ENCODE measurements at regions not wholly inside any gene's neighbourhood (a gene's known extent, or its start where the extent isn't known, plus 50 kb on each side); places are given as distances from the start of the nearest gene placed in this dataset.

GRCh38 chr7:41882745-41883420 lies 180.0 kb upstream of the INHBA start:
- peaks cover 2% of the 10 kb centered on the region for H3K4me1 Mint-ChIP-seq (ENCODE audit: unreplicated experiment)
- no peak for DNase-seq (ENCODE audit: low spot score)
- no peak overlapping the region for H3K27ac Mint-ChIP-seq (ENCODE audit: unreplicated experiment)
- no peaks in the 10 kb centered on the region for H3K9me3 Mint-ChIP-seq (ENCODE audit: unreplicated experiment)
- no peak overlapping the region for H3K4me3 Mint-ChIP-seq (ENCODE audit: unreplicated experiment)
- H3K36me3 Mint-ChIP-seq (ENCODE audit: low read depth, unreplicated experiment), result no peaks in the 10 kb centered on the region
- TF ChIP-seq CTCF (IDR thresholded peaks at IDR 0.05; ENCODE audit: unreplicated experiment), result no peak
- H3K27me3 Mint-ChIP-seq (ENCODE audit: unreplicated experiment), result peaks cover 2% of the 10 kb centered on the region

GRCh38 chr7:41882256-41882655 lies 179.4 kb upstream of the INHBA start:
- Mint-ChIP-seq H3K4me3 (ENCODE audit: unreplicated experiment) (no peak overlapping the region), H3K27ac (ENCODE audit: unreplicated experiment) (no peak overlapping the region), H3K27me3 (ENCODE audit: unreplicated experiment) (no peaks in the 10 kb centered on the region), H3K9me3 (ENCODE audit: unreplicated experiment) (no peaks in the 10 kb centered on the region), H3K36me3 (ENCODE audit: low read depth, unreplicated experiment) (no peaks in the 10 kb centered on the region), H3K4me1 (ENCODE audit: unreplicated experiment) (peaks cover 2% of the 10 kb centered on the region)
- TF ChIP-seq CTCF (IDR thresholded peaks at IDR 0.05; ENCODE audit: unreplicated experiment), result no peak
- DNase-seq (ENCODE audit: low spot score), result no peak

- TF ChIP-seq CTCF (IDR thresholded peaks at IDR 0.05; ENCODE audit: unreplicated experiment), result no peak
- Mint-ChIP-seq H3K4me3 (ENCODE audit: unreplicated experiment) (no peak overlapping the region), H3K27ac (ENCODE audit: unreplicated experiment) (no peak overlapping the region), H3K9me3 (ENCODE audit: unreplicated experiment) (no peaks in the 10 kb centered on the region), H3K36me3 (ENCODE audit: low read depth, unreplicated experiment) (peaks cover 4% of the 10 kb centered on the region), H3K4me1 (ENCODE audit: unreplicated experiment) (peaks cover 5% of the 10 kb centered on the region), H3K27me3 (ENCODE audit: unreplicated experiment) (peaks cover 2% of the 10 kb centered on the region)
- no peak for DNase-seq (ENCODE audit: low spot score)
Observed at GRCh38 chr7:41881331-41882130, 178.6 kb upstream of the INHBA start.

DNA sequence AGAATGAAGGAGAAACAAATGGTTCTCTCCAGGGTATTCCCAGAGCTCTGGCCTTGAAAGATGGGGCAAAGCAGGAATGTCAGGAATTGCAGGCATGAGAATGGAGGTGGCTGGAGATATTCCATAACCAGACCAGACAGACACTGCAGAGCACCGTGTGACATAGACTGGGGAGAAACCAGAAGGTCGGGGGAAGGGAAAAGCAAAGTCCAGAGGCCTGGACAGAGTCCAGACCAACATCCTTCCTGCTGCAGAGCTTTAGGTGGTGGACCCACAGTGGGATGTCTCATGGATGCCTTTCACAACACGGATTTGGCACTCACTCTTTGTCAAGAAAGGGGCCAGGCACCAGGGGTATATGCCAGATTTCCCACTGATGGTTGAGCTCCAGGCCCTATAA lies 177.2 kb upstream of the INHBA start:
- no peak for TF ChIP-seq CTCF (IDR thresholded peaks at IDR 0.05; ENCODE audit: unreplicated experiment)
- no peak for DNase-seq (ENCODE audit: low spot score)
- H3K4me3 Mint-ChIP-seq (ENCODE audit: unreplicated experiment), result no peak overlapping the region
- H3K27me3 Mint-ChIP-seq (ENCODE audit: unreplicated experiment), result peaks cover 2% of the 10 kb centered on the region
- H3K36me3 Mint-ChIP-seq (ENCODE audit: low read depth, unreplicated experiment), result peaks cover 6% of the 10 kb centered on the region
- H3K9me3 Mint-ChIP-seq (ENCODE audit: unreplicated experiment), result no peaks in the 10 kb centered on the region
- H3K4me1 Mint-ChIP-seq (ENCODE audit: unreplicated experiment), result peaks cover 4% of the 10 kb centered on the region
- no peak overlapping the region for H3K27ac Mint-ChIP-seq (ENCODE audit: unreplicated experiment)

- Mint-ChIP-seq H3K9me3 (ENCODE audit: unreplicated experiment) (no peaks in the 10 kb centered on the region), H3K27ac (ENCODE audit: unreplicated experiment) (no peak overlapping the region), H3K27me3 (ENCODE audit: unreplicated experiment) (peaks cover 2% of the 10 kb centered on the region), H3K36me3 (ENCODE audit: low read depth, unreplicated experiment) (peaks cover 6% of the 10 kb centered on the region), H3K4me3 (ENCODE audit: unreplicated experiment) (no peak overlapping the region), H3K4me1 (ENCODE audit: unreplicated experiment) (peaks cover 3% of the 10 kb centered on the region)
- DNase-seq (ENCODE audit: low spot score), result no peak
- TF ChIP-seq CTCF (IDR thresholded peaks at IDR 0.05; ENCODE audit: unreplicated experiment), result no peak
Observed at GRCh38 chr7:41879403-41879802, 176.5 kb upstream of the INHBA start.

Measured in endothelial cell (in vitro differentiated cells).